ENCODE measurements at regions not wholly inside any gene's neighbourhood (a gene's known extent, or its start where the extent isn't known, plus 50 kb on each side); places are given as distances from the start of the nearest gene placed in this dataset.

- CTCF ChIA-PET = no interaction called here
- no peak for DNase-seq (ENCODE audit: extremely low spot score)
- POLR2A ChIA-PET = no interaction called here
- no peak for TF ChIP-seq CTCF (IDR thresholded peaks at IDR 0.05; ENCODE audit: control extremely low read depth, extremely low read depth, low read depth, missing control alignments)
Measured at GRCh38 chr13:69010789-69011188, 1096.8 kb upstream of the ATXN8OS start.

DNA sequence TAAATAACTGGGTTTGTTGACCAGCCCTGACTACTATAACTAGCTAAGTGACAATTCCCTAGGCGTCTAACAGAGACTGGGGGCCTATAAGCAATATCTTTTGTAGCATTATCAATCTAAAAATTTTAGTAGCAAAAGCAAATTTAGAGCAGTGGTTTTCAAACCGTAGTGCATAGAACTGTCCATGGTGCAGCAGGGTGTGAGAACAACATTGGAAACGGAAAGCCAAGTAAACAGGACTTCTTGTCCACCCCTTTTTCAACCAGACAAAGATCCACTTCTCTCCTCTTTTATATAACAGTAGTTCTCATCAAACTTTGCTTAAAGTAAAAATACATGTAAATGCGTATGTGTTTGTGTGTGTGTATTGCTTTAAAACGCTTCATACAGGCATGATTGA lies 1099.1 kb upstream of the ATXN8OS start:
- POLR2A ChIA-PET = no interaction called here
- DNase-seq (ENCODE audit: extremely low spot score) = no peak
- TF ChIP-seq CTCF (IDR thresholded peaks at IDR 0.05; ENCODE audit: control extremely low read depth, extremely low read depth, low read depth, missing control alignments) = no peak
- CTCF ChIA-PET = no interaction called here

GRCh38 chr13:68998056-68998455 lies 1109.6 kb upstream of the ATXN8OS start:
- POLR2A ChIA-PET = no interaction called here
- DNase-seq (ENCODE audit: extremely low spot score) = no peak
- TF ChIP-seq CTCF (IDR thresholded peaks at IDR 0.05; ENCODE audit: control extremely low read depth, extremely low read depth, low read depth, missing control alignments) = no peak
- CTCF ChIA-PET = no interaction called here

GRCh38 chr13:68996668-68997025 lies 1111.0 kb upstream of the ATXN8OS start:
- ChIA-PET CTCF (interaction anchor here (1.6 kb wide), 1 partner anchor 22 kb away, joined by 3 read pairs; no protein-coding TSS in a partner anchor), POLR2A (no interaction called here)
- DNase-seq (ENCODE audit: extremely low spot score) = no peak
- no peak for TF ChIP-seq CTCF (IDR thresholded peaks at IDR 0.05; ENCODE audit: control extremely low read depth, extremely low read depth, low read depth, missing control alignments)

- CTCF ChIA-PET = interaction anchor here (1.6 kb wide), 1 partner anchor 21 kb away, joined by 3 read pairs; no protein-coding TSS in a partner anchor
Measured at GRCh38 chr13:68995972-68996667, 1111.5 kb upstream of the ATXN8OS start.

GRCh38 chr13:68993154-68993553 lies 1114.5 kb upstream of the ATXN8OS start:
- ChIA-PET POLR2A (no interaction called here), CTCF (no interaction called here)
- TF ChIP-seq CTCF (IDR thresholded peaks at IDR 0.05; ENCODE audit: control extremely low read depth, extremely low read depth, low read depth, missing control alignments) = no peak
- no peak for DNase-seq (ENCODE audit: extremely low spot score)

More at GRCh38 chr13:68995972-68996667, 1111.5 kb upstream of the ATXN8OS start:
- no peak for DNase-seq (ENCODE audit: extremely low spot score)
- POLR2A ChIA-PET = no interaction called here
- TF ChIP-seq CTCF (IDR thresholded peaks at IDR 0.05; ENCODE audit: control extremely low read depth, extremely low read depth, low read depth, missing control alignments) = no peak

Measured in GM10248 (cell line).